Osteoblast (primary cell): ENCODE measurements at regions not wholly inside any gene's neighbourhood (a gene's known extent, or its start where the extent isn't known, plus 50 kb on each side); places are given as distances from the start of the nearest gene placed in this dataset.

Experiments used
- DNase-seq: peaks from one replicate; pipeline ENCODE4 v3.0.0; 2011; ENCODE audit warnings: low spot score, mixed read lengths; ENCODE audit not compliant: insufficient read length; ENCODE audit errors: missing footprints
- H2AFZ ChIP-seq: 2 replicates; pipeline ENCODE4 v1.6.0; 2011; ENCODE audit warnings: mild to moderate bottlenecking, low read length
- H3K27ac ChIP-seq: 2 replicates; pipeline ENCODE4 v1.5.1; 2011; ENCODE audit warnings: mild to moderate bottlenecking, low read depth, low read length, moderate library complexity
- H3K27me3 ChIP-seq: 2 replicates; pipeline ENCODE4 v1.6.0; 2012; ENCODE audit warnings: mild to moderate bottlenecking, control low read depth, inconsistent platforms, low read length, moderate library complexity; ENCODE audit not compliant: insufficient read depth
- H3K36me3 ChIP-seq: 2 replicates; pipeline ENCODE4 v1.5.1; 2011; ENCODE audit warnings: mild to moderate bottlenecking, low read length, control low read depth, moderate library complexity; ENCODE audit not compliant: insufficient read depth
- H3K4me1 ChIP-seq: 2 replicates; pipeline ENCODE4 v1.5.1; 2011; ENCODE audit warnings: mild to moderate bottlenecking, low read length, control low read depth, moderate library complexity; ENCODE audit not compliant: insufficient read depth
- H3K4me2 ChIP-seq: 2 replicates; pipeline ENCODE4 v1.6.0; 2011; ENCODE audit warnings: mild to moderate bottlenecking, low read length; ENCODE audit not compliant: insufficient read depth
- H3K4me3 ChIP-seq: fragments of 200-600 bp; sonication (generic); 3 replicates; pipeline ENCODE4 v1.5.1; 2012; ENCODE audit warnings: mild to moderate bottlenecking, low read length, inconsistent platforms; ENCODE audit not compliant: insufficient read depth
- H3K79me2 ChIP-seq: 2 replicates; pipeline ENCODE4 v1.6.0; 2012; ENCODE audit warnings: mild to moderate bottlenecking, low read length, control low read depth, inconsistent platforms; ENCODE audit not compliant: insufficient read depth
- H3K9me3 ChIP-seq: 2 replicates; pipeline ENCODE4 v1.5.1; 2011; ENCODE audit warnings: low read depth, low read length, control low read depth
- H4K20me1 ChIP-seq: 2 replicates; pipeline ENCODE4 v1.6.0; 2012; ENCODE audit warnings: mild to moderate bottlenecking, low read length, control low read depth; ENCODE audit not compliant: insufficient read depth
- CTCF ChIP-seq: IDR thresholded peaks from 2 replicates; pipeline ENCODE4 v1.5.1; 2011; ENCODE audit warnings: mild to moderate bottlenecking, low read depth, low read length, moderate library complexity; ENCODE audit errors: extremely low read depth

- H2AFZ ChIP-seq: no peak overlapping the region
- no peak for DNase-seq
- no peaks in the 10 kb centered on the region for H3K79me2 ChIP-seq
- no peaks in the 10 kb centered on the region for H3K36me3 ChIP-seq
- peaks cover 10% of the 10 kb centered on the region for H3K4me1 ChIP-seq
- H3K27me3 ChIP-seq: no peaks in the 10 kb centered on the region
- H4K20me1 ChIP-seq: no peaks in the 10 kb centered on the region
- H3K4me2 ChIP-seq: no peak overlapping the region
- no peak overlapping the region for H3K27ac ChIP-seq
- H3K4me3 ChIP-seq: no peak overlapping the region
- no peaks in the 10 kb centered on the region for H3K9me3 ChIP-seq
- TF ChIP-seq CTCF: no peak
These were observed 189.4 kb upstream of the PRDM1 start for GRCh38 chr6:105896821-105897095.

GRCh38 chr6:105896052-105896820, 189.9 kb upstream of the PRDM1 start:
- no peaks in the 10 kb centered on the region for H3K27me3 ChIP-seq
- H3K27ac ChIP-seq: no peak overlapping the region
- no peak overlapping the region for H3K4me2 ChIP-seq
- no peaks in the 10 kb centered on the region for H3K79me2 ChIP-seq
- DNase-seq: no peak
- H3K9me3 ChIP-seq: no peaks in the 10 kb centered on the region
- no peak for TF ChIP-seq CTCF
- H3K36me3 ChIP-seq: no peaks in the 10 kb centered on the region
- peaks cover 10% of the 10 kb centered on the region for H3K4me1 ChIP-seq
- H4K20me1 ChIP-seq: no peaks in the 10 kb centered on the region
- no peak overlapping the region for H2AFZ ChIP-seq
- no peak overlapping the region for H3K4me3 ChIP-seq

- Histone ChIP-seq H4K20me1 (no peaks in the 10 kb centered on the region), H2AFZ (no peak overlapping the region)
- no peak for TF ChIP-seq CTCF
These were observed 191.6 kb upstream of the PRDM1 start for GRCh38 chr6:105894556-105894955.

GRCh38 chr6:105893741-105894140, 192.4 kb upstream of the PRDM1 start:
- Histone ChIP-seq H3K4me1 (peaks cover 4% of the 10 kb centered on the region), H3K4me3 (no peak overlapping the region), H2AFZ (no peak overlapping the region), H3K9me3 (no peaks in the 10 kb centered on the region), H4K20me1 (no peaks in the 10 kb centered on the region), H3K79me2 (no peaks in the 10 kb centered on the region), H3K27me3 (no peaks in the 10 kb centered on the region), H3K27ac (no peak overlapping the region), H3K4me2 (no peak overlapping the region), H3K36me3 (no peaks in the 10 kb centered on the region)
- no peak for TF ChIP-seq CTCF
- no peak for DNase-seq

More at GRCh38 chr6:105894556-105894955, 191.6 kb upstream of the PRDM1 start:
- no peak for DNase-seq
- H3K4me2 ChIP-seq: no peak overlapping the region
- peaks cover 4% of the 10 kb centered on the region for H3K4me1 ChIP-seq
- no peak overlapping the region for H3K4me3 ChIP-seq
- H3K79me2 ChIP-seq: no peaks in the 10 kb centered on the region
- no peak overlapping the region for H3K27ac ChIP-seq
- H3K36me3 ChIP-seq: no peaks in the 10 kb centered on the region
- H3K9me3 ChIP-seq: no peaks in the 10 kb centered on the region
- H3K27me3 ChIP-seq: no peaks in the 10 kb centered on the region
